NCI-H345 (cell line): ENCODE measurements at regions not wholly inside any gene's neighbourhood (a gene's known extent, or its start where the extent isn't known, plus 50 kb on each side); places are given as distances from the start of the nearest gene placed in this dataset.

ENCODE experiments used
- DNase-seq: peaks from one replicate; lab custom pipeline; 2025; lab: John Stamatoyannopoulos, UW

DNA sequence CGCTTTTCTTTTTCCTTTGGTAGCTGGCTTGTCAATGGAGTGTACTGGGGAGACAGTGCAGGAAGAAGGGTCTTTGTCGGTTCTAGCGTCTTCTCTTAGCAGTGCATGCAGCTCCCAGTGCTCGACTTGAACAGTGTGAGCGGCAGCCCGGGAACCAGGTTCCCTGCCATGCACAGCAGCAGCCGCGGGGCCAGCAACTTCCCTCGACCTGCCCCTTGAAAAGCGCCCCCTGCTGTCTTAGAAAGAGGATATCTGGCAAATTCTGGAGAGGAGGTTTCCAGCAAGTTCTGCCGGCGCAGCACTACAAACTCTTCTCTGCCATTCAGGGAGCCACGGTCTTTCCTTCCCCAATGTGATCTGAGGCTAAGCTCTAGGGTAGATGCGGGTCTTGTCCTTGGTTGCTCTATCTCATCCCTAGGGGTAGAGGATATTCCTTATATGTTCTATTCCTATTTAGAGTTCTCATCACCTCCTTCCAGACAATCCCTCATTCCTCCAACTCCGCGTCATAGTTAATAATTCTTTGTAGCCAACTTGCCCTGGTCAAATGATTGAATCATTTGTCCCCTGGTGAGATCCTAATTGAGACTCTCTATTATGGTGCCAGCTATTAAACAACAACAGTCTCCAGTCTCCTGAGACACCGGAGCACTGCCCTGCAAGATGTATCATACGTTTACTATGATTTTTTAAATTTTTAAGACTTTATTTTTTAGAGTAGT, 451.3 kb downstream of the PMP22 start:
- no peak for DNase-seq

DNA sequence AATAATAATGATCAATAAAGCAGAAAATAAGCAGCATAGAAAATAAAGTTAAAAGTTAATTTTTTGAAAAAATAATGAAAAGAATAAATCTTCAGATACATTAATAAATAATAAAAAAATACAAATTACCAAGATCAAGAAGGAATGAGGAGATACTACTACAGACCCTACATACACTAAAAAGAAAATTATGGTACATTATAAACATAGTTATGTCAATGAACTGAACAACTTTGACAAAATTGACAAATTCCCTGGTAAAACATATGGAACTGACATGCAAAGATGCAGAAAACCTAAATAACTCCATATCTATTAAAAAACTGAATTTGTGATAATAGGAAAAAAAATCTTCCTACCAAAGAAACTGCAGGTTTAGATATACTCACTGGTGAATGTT, 456.7 kb downstream of the PMP22 start:
- no peak for DNase-seq

DNA sequence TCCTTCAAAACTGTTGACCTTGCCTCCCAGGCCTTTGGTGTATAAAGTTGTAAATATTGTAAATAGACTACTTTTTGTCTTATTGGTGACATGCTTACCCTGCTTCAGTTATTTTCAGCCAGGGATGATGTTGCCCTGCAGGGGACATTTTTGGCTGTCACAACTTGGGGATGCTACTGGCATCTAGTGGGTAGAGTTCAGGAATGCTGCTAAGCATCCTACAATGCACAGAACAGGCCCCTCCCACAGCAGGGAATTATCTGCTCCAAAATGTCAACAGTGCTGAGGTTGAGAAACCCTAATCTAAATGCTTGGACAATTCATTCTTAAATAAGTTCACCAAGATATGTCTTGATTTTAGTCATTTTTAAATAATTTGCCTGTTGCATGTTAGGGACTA, 459.8 kb downstream of the PMP22 start:
- DNase-seq = no peak

DNA sequence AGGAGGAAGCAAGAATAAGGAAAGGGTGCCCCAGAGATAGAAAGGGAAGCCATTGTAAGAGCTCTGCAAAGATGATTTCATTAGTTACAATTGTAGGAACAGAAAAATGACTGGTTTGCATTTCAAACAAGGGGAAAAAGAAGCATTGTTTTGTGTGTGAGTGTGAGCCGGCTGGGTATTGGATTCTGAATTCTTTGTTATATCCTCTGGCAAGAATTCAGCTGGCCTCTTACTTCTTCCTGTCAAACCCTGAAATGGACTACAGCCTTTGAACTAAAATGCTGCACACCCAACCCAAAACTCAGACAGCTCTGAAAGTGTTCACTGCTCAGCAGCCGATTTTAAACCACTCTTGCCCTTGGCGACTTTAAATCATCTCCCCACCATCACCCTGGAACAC, 461.3 kb downstream of the PMP22 start:
- no peak for DNase-seq

DNA sequence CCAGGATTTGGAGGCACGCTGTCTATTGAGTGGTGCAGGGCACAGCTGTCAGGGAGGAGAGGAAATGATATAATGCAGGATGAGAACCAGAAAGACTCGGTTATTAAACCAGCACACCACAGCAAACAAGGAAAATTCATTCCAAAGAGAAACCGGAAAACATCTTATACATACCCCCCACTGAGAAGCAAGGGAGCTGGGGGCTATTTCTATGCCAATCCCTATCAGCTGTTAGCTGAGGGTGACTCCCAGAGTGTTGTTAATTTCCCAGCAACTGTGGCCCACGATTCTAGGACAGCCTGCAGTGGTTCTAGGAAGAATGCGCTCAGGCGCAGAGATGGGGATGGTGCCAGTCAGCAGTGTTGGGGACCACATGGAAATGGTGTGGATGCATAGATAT, 467.3 kb downstream of the PMP22 start:
- DNase-seq = no peak

DNA sequence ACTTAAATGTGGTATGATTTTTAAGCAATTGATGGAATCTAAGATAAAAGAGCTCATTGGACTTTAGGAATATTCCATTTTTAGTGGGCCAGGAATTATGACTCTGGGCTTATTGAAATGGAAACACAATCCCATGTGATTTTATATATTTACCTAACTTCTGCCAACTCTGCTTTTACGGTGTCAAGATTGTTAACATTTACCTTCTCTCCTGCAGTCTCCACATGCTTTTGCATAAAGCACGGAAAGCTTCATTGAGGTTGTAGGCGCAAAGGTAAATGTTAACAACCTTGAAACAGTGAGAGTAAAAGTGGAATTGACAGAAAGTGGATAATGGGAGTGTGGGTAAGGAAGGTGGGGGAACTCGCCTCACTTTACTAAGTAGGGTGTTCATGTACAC, 468.1 kb downstream of the PMP22 start:
- no peak for DNase-seq

DNA sequence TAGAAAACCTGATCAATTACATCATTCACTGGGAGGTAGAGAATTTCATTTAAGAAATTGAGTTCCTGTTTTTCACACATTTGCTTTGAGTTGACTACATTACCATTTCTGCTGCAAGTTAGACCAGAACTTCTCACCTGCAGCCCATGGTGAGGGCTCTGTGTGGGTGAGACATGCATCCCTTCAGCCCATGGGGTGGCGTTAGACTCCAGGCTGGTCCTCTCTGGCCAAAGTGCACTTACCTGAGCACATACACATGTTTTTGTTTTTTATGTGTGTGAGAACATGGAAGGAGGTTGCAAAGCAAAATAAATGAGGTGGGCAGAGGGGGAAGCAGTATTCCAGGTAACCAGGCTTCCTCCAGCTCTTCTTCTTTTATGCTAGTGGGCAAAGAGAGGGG, 470.2 kb downstream of the PMP22 start:
- no peak for DNase-seq

DNA sequence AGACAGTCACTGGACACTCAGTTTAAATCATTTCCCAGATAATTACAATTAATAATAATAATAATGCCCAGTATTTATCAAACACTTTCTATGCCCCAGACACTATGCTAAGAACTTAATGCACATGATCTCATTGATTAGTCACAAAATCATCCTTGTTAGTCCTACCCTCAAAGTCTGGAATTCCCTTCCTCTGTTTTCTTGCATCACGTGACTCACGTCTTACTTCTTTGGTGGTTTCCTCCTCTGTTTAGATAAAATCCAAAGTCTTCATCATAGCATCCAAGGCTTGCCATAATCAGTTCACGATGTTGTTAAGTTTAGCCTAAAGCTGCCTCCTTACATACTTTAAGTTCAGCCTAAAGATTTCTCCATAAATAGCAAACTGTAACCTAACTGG, 471.9 kb downstream of the PMP22 start:
- DNase-seq = no peak

DNA sequence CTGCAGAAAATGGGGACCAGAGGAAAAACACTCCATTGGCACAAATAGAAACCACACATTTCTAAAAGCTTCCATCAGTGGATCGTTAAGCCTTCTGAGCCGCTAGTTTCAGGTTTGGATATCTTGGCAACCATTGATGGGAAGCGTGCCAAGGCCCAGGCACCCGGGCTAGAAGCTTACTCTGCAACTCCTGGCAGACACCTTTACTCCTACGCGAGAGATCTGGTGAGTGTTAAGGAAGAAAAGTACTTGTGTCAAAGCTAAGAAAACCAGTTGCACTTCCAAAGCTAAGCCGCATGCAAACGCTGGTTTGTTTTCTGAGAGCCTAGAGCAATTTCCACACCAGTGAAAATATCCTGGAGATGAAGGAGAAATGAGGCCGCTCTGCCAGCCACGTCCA, 472.4 kb downstream of the PMP22 start:
- DNase-seq = no peak

DNA sequence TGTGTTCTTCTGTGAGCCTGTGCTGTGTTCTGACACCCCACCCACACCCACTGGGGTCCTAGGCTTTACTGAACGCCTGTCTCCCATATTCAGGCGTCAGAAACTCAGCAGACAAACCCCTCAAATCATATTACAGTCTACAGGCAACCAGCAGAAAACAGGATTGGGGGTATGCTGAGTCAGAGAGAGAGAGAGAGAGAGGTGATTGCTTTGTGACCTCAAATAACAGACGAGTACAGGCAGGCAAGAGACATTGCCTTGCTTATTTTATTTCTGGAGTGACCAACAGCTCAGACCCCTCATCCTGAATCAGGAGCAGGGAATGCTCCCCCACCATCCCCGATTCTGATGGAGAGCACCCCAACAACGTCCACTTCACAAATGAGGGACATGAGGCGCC, 473.9 kb downstream of the PMP22 start:
- no peak for DNase-seq

DNA sequence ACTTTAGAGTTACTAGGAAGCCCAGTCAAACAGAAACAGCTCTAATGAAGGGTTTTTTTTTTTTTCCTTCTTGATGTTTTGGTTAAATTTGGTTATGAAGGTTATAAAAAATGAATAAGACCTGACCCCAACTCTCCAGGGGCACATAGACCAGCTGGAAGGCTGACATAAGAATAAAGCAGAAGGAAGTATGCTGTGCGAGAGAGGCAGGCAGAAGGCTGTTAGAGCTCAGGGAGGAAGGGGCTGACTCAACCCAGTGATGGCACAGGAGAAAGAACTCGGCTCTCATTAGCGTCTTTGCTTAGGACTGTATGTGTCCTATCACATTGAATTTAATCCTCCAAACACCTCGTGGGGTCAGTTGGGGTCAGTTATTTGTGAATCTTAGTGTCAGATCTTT, 474.6 kb downstream of the PMP22 start:
- no peak for DNase-seq

DNA sequence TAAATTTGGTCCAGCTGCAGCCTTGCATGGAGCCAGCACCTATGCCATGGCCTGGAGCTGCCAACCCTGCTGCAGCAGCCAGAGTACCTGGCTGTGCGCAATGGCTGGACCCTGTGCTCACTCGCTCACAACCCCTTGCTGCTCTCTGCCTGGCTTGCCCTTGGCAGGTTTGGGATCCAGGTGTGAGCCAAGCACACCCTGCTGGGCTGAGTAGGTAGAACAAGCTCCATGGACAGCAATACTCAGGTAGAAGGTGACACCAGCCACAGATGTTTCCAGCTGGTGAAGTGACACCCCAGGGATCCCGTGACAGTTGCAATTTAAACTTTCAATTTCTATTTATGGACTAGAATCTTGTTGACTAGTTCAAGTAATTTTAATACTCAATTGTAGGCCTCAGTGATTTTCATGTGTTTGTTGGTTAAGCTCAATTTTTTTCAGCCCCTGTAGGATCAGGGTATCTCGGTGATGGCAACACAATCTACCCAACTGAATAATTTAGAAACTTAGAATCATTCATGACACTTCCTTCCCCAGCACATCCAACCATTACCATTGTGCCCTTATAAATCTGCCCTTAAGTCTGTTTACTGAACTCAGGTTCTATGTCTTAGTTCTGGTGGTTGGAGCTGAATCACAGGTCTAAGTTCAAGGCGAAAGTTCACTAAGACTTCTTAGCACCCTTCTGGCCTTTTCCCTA, 480.0 kb downstream of the PMP22 start:
- DNase-seq = no peak

DNA sequence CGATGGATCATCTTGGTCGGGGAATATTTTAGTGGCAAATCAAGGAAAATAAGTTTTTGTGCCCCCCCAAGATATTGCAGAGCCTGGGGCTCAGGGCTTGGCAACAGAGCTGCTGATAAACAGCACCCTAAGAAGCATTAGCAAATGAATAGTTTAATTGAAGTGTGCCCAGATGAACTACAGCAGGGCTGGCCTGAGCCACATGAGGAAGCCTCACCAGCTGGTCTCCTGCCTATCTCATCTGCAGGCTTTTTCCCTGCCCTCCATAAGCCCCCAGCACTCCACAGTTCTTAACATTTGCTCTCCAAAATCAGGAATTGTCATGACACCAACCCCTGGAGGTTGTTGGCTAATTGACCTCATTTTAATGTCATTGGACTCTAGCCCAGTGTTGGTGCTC, 480.2 kb downstream of the HS3ST3B1 start:
- DNase-seq = no peak

DNA sequence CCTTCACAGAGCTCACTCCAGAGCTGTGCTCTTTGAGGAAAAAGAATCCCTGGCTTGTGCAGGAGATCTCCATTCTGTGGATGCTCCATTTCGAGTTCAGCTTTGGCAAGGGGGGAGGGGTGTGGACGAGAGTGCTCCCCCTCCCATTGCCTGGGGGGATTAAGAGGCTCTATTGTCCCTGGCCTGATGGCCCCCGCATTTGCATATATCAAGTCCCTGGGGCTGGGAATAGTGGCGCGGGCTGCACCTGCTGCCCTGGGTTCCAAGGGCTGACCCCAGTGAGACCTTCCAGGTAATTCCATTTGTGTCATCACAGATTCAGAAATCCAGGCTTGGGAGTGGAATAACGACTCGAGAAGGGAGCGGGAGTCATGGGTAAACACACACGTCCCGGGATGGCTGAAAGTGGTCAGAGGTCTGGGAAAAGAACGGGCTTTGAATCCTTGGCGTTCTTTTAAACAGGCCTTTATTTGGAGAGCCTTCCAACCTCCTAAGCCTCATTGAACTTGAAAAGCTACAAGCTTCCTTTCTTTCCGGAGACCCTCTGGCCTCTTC, 479.3 kb downstream of the HS3ST3B1 start:
- no peak for DNase-seq

DNA sequence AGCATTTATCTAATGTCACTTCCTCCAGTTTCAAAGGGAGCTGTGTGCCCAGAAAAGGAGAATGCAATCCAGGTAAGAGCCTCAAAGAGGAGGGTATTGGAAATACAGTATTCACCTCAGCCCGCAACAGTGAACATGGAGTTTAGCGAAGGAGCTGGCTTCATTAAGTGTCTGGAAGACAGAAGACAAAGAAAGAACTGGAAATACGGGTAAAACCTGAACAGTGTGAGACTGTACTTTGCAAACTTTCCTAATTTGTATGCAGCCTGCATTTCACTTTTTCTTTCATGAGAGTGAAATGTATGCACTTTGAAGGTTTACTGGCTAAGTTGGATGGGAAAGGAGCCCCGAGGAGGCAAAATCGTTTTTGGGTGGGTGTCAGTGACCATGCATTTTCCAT, 478.4 kb downstream of the HS3ST3B1 start:
- no peak for DNase-seq

DNA sequence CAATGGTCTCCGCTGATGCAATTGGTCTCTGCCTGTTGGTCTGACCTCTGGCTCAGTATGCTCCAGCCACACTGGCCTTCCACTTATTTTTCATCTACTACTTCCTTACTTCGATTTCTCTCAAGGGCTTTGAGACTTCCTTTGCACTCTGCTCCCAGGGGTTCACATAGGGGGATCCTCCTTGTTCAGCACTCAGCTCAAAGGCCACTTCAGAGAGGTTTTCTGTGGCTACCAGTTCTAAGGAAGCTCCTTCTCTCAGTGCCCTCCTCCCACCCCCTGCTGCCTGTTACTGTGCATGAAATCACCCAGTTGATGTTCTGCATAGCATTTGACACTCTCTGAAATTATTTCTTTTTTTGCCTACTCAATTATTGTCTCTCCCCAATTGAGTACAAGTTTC, 476.4 kb downstream of the HS3ST3B1 start:
- DNase-seq = no peak

DNA sequence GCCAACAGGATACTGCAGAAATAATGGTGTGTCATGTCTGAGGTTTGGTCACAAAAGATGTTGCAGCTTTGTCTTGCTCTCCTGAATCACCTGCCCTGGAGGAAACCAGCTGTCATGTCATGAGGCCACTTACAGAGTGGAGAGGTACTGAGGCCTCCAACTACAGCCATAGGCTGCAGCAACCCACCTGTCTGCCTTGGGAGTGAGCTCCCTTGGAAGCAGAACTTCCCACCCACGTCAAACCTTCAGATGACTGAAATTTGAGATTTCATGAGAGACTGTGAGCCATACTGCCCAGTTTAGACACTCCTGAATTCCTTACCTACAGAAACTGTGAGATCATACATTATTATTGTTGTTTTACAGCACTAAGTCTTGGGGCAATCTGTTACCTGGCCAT, 475.9 kb downstream of the HS3ST3B1 start:
- DNase-seq = no peak

DNA sequence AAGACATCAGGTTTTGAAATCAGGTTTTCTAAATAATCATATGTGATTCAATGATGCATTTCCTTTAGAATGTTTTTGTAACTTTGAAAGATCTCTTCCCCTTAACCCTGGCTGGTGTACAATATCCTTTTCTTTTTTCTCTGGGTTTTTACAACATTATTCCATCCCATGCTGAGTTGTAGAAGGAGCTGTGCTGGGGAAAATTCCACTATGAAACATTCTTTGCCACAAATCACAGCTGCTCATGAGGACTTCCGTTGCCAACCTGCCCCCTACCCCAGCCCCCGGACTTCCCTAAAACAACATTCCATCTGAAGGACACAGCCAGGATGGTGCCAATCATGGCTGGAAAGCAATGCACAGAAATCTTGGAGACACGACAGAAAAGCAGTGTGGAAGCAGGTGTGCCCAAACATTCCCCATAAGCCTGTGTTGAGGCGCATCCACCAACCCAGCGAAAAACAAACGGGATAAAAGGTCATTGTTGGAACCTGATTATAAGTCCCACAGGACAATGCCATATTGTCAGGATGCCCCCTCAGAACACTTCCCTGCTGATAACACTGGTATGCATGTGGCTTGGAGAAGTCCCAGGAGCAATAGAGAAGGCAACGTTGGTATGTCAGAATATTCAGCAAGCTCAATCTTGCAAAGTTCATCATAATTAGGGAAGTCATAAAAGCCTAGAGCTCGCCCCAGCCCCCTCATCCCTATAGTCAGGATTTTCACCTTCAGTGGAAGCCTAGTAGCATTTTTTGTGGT, 475.0 kb downstream of the HS3ST3B1 start:
- no peak for DNase-seq

DNA sequence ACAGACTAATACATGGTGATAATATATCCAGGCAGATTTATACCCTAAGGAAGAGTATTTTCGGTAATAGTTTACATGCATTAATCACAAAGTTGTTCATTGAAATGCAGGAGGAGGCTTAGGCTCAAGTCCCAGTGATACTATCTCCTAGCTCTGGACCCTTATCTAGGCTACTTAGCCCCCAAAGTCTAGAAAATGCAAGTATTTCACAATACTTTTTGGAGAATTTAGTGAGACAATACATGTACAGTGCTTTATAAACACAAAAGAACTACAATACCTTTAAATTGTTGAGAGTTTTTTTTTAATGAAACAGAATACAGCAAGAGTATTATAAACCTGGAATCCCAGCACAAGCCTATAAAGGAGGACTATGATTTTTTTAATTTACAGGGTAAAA, 473.9 kb downstream of the HS3ST3B1 start:
- no peak for DNase-seq

DNA sequence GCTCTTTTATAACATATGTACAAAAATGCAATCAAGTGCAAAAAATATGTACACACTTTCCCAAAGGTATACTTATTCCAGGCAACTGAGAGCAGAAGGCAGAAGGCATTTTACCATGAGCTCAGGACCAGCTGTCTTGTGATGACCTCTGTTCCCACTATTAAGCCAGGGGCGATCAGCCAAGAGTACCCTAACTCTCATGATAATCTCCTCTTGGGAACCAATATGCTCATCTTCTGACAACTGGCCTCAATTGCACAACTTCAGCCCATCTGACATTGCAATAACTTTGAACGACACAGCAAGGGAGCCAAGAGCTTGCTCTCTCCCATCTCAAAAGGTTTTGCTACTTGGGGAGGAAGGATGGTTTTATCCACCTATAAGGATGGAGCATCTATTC, 471.9 kb downstream of the HS3ST3B1 start:
- no peak for DNase-seq

DNA sequence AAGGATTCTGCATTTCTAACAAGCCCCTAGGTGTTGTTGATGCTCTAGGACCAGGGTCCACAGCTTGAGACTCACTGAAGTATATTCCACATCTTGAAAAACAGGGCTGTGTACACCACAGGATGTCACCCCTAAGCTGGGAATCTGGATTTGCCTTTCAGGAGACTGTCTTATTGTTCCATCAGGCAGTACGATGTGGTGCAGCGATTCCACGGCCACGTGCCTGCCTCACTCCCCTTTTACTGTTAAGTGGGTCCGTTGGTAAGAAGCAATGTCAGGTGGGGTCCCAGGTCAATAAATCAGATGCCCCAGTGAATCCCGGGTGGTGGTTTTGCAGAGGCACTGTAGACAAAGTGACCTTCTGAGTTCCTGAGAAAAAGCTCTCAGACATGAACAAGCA, 470.7 kb downstream of the HS3ST3B1 start:
- DNase-seq = no peak

DNA sequence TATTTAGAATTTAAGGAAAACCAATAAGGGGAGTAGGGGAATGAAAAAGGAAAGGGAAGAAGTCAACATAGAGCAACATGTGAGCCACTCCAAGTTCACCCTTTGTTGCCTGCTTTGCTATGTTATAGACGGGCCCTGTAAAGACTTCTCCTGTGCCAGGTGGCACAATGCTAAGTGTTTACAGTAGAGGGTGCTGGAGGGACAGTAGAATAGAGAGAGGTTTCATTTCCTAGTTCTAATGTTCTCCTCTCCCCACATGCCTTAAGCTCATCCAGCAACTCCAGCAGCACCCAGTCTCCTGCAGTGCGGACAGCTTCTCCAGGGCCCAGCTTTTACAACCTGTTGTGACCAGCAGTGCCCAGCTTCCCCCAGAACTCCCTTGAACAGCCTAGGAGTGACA, 468.0 kb downstream of the HS3ST3B1 start:
- no peak for DNase-seq
